IPS-NIHi11 (cell line): ENCODE measurements at regions not wholly inside any gene's neighbourhood (a gene's known extent, or its start where the extent isn't known, plus 50 kb on each side); places are given as distances from the start of the nearest gene placed in this dataset.
"Not testable (repeated sequence)": the region's sequence is repeated elsewhere in the genome, so short reads cannot be mapped to it uniquely, and the experiment has no call there.

Source experiments
- DNase-seq: peaks from one replicate; pipeline ENCODE4 v3.0.0; 2012; ENCODE audit warnings: mixed read lengths, low spot score

- DNase-seq: no peak
Measured at GRCh38 chr7:130849604-130850003, 115.6 kb upstream of the KLF14 start.

GRCh38 chr7:130850956-130851355, 116.9 kb upstream of the KLF14 start:
- no peak for DNase-seq

GRCh38 chr7:130852867-130853266, 118.9 kb upstream of the KLF14 start:
- DNase-seq: no peak

- no peak for DNase-seq
Measured at GRCh38 chr7:130853503-130854279, 119.7 kb upstream of the KLF14 start.

- no peak for DNase-seq
Measured at GRCh38 chr7:130854481-130854880, 120.5 kb upstream of the KLF14 start.

- no peak for DNase-seq
Measured at GRCh38 chr7:130856866-130857265, 122.9 kb upstream of the KLF14 start.

- DNase-seq: not testable (repeated sequence)
Measured at GRCh38 chr7:130860832-130861231, 126.8 kb upstream of the KLF14 start.

GRCh38 chr7:130865408-130866236, 131.6 kb upstream of the KLF14 start:
- peak; percentile 47 for DNase-seq

- no peak for DNase-seq
Measured at GRCh38 chr7:130867039-130867438, 133.0 kb upstream of the KLF14 start.

GRCh38 chr7:130867581-130868136, 133.7 kb upstream of the KLF14 start:
- DNase-seq: no peak

GRCh38 chr7:130868139-130868538, 134.1 kb upstream of the KLF14 start:
- no peak for DNase-seq

GRCh38 chr7:130869918-130870317, 135.9 kb upstream of the KLF14 start:
- DNase-seq: no peak

GRCh38 chr7:130872341-130872740, 138.3 kb upstream of the KLF14 start:
- no peak for DNase-seq

- no peak for DNase-seq
Measured at GRCh38 chr7:130872756-130873448, 138.9 kb upstream of the KLF14 start.

- DNase-seq: no peak
Measured at GRCh38 chr7:130874071-130874915, 140.3 kb upstream of the KLF14 start.

- peak; percentile 88 for DNase-seq
Measured at GRCh38 chr7:130875265-130875741, 141.3 kb upstream of the KLF14 start.

- DNase-seq: no peak
Measured at GRCh38 chr7:130875901-130876300, 141.9 kb upstream of the KLF14 start.

- no peak for DNase-seq
Measured at GRCh38 chr7:130877236-130877990, 143.4 kb upstream of the KLF14 start.

GRCh38 chr7:130877991-130878305, 143.9 kb upstream of the KLF14 start:
- no peak for DNase-seq

GRCh38 chr7:130878785-130879184, 144.8 kb upstream of the KLF14 start:
- DNase-seq: no peak

GRCh38 chr7:130879191-130879590, 145.2 kb upstream of the KLF14 start:
- DNase-seq: peak; percentile 0
